22Rv1 (cell line): ENCODE measurements at regions not wholly inside any gene's neighbourhood (a gene's known extent, or its start where the extent isn't known, plus 50 kb on each side); places are given as distances from the start of the nearest gene placed in this dataset.

Source experiments
- H3K27ac ChIP-seq: fragments of 450-650 bp; 2 replicates; pipeline ENCODE4 v1.5.1; 2017
- ZFX ChIP-seq: fragments of 450-650 bp; IDR thresholded peaks from 2 replicates; pipeline ENCODE4 v1.6.1; 2017; ENCODE audit warnings: antibody characterized with exemption, borderline replicate concordance
- TF ChIP-seq, protein P1 (sequence below): fragments of 450-650 bp; IDR thresholded peaks from 2 replicates; pipeline ENCODE4 v1.5.1; 2017; ENCODE audit warnings: mild to moderate bottlenecking

DNA sequence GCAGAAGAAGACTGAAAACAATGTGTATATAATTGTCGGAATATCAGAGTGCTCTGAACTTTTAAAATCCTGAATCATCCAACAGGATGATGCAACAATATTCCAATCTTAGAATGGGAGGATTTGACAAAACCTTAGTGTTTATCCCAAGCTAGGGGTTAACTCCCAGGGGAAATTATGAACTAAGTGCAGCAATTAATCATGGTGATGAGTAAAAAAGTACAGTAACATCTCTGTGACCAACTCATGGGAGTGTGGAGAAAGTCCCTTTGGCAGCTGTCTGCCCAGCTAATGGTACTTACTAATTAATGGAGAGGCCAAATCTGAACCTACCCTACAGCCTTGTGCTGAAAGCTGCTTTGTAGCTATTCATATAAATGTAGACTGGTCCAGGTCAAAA lies 257.6 kb upstream of the DDX53 start:
- TF ChIP-seq ZFX = no peak
- TF ChIP-seq, protein P1, sequence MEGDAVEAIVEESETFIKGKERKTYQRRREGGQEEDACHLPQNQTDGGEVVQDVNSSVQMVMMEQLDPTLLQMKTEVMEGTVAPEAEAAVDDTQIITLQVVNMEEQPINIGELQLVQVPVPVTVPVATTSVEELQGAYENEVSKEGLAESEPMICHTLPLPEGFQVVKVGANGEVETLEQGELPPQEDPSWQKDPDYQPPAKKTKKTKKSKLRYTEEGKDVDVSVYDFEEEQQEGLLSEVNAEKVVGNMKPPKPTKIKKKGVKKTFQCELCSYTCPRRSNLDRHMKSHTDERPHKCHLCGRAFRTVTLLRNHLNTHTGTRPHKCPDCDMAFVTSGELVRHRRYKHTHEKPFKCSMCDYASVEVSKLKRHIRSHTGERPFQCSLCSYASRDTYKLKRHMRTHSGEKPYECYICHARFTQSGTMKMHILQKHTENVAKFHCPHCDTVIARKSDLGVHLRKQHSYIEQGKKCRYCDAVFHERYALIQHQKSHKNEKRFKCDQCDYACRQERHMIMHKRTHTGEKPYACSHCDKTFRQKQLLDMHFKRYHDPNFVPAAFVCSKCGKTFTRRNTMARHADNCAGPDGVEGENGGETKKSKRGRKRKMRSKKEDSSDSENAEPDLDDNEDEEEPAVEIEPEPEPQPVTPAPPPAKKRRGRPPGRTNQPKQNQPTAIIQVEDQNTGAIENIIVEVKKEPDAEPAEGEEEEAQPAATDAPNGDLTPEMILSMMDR = no peak

DNA sequence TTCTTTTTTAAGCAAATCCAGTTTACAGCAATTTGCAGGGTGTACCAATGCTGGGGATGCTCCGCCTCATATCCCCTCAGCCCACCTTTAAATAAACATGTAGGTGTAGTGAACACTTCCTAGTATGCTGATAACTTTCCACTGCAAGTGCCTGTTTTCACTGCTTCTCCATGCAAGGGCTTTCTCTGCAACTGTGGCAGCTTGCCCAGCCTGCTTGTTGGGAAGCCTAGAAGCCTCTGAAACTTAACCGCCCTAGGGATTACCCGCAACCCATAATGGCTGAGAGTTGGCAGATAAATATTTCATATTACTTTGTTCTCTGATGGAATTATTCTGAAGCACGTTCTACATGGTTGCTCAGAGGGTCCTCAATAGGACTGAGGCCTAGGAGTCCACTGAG lies 253.7 kb upstream of the DDX53 start:
- TF ChIP-seq ZFX = no peak
- TF ChIP-seq, protein P1 = no peak
- no peak overlapping the region for H3K27ac ChIP-seq

More for the DNA sequence above, 257.6 kb upstream of the DDX53 start:
- H3K27ac ChIP-seq = no peak overlapping the region

DNA sequence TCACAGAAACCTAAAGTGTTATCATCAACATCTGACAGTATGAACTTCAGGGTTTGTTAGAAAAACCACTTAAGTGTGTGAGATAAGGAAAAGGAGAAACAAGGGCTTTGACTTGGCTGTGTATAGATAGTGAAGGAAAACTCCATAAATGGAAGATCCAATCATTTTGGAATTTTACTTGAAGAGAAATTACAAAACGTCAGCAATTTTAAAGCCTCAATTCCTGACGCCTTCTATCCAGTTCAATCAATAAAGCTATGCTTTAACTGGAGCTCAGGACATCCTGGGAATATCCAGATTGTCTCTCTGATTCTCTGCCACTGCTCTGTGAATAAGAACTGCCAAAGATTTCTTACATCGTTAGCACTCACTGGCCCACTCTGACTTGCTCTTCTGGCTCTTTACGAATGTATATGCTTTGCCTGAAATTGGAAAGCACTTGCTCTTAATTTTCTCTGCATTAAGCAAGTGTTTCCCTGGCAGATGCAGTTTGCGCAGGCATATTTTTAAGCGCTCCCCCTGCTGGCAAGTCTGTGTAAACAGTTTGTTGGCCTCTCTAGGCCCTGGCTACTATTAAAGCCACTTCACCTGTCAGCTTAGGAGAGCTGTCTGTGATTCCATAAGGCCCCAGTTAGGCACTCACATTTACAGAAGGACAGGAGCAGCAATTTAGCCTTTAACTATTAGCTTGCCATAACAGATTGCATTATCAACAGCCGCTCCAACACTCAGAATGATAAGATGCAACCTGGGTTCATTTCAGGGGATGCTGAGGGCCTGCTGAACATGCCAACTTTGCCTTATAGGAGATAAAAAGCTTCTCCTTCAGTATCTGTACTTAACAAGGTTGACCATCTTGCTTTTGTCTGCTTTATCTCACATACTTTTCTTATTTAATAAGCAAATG lies 251.4 kb upstream of the DDX53 start:
- no peak overlapping the region for H3K27ac ChIP-seq
- TF ChIP-seq, protein P1 = peak; percentile 80
- TF ChIP-seq ZFX = no peak

DNA sequence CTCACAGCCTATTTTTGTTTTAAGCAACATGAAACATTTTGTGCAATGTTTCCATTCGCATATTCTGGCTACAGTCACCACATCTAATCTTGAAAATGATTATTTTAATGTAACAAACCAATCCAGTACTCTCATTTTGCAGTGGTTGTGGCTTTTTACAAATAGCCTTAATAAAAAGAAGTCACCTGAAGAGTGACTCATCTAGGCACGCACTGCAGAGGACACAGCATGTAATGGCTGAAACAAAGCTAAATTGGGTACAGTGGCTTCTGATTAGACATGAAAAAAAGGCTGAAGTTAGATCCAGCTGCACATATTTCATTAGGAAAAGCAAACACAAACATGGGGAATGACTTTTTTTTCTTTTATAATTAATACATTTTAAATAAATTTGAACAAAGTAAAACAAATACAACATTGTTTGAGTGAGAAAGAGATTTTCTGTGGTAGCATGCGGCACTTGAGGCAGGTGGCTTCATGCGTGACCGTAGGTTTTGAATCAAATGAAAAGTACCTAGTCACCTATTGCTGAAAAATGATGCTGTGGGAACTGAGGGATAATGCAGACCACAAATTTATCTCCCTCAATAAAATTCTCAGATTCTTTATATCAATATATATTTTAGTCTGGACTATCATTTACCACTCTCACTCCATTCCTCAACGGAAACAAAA lies 240.8 kb upstream of the DDX53 start:
- H3K27ac ChIP-seq = no peak overlapping the region
- no peak for TF ChIP-seq ZFX
- TF ChIP-seq, protein P1 = no peak

DNA sequence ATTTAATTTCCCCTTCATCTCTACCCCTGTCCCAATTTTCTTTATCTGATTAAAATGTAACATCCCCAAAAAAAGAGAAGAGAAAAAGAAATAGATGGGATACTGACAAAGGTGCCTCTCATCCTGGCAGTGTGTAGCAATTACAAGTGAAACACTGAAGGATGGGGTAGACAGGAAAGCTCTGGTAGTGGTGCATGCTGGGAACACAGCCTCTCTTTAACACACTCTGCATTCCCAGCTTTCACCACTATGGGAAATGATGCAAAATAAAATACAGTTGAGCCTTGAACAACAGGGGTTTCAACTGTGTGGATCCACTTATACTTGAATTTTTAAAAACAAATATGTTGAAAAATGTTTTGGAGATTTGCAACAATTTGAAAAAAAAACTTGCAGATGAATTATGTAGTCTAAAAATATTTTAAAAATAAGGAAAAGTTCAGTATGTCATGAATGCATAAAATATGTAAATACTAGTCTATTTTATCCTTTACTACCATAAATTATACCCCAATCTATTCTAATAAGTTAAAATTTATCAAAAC lies 239.2 kb upstream of the DDX53 start:
- H3K27ac ChIP-seq = no peak overlapping the region
- TF ChIP-seq ZFX = no peak
- TF ChIP-seq, protein P1 = no peak

DNA sequence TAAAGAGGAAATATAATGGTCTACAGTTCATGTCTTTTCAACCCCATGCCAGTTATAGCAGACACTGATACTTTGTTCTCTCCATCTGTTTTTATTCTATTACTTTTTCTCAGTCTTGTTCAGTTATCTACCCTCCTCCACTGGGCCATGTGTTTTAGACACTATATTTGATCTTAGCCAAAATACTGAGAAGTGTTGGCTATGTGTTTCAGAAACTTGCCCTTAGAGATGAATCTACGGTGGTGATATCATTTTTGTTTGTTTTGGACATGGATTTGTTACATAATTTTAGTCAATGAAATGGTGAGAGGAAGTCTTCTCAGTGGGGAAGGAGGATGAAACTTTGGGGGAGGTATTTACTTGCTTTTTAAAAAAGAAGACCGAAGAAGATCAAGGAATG lies 211.5 kb upstream of the DDX53 start:
- no peak overlapping the region for H3K27ac ChIP-seq
- TF ChIP-seq, protein P1 = no peak
- TF ChIP-seq ZFX = no peak
